Esophagus squamous epithelium (tissue), 5 donors: ENCODE measurements at regions not wholly inside any gene's neighbourhood (a gene's known extent, or its start where the extent isn't known, plus 50 kb on each side); places are given as distances from the start of the nearest gene placed in this dataset.

ENCODE experiments used
- DNase-seq: peaks from one replicate; lab custom pipeline; 2025; lab: John Stamatoyannopoulos, UW
- H3K27ac ChIP-seq, 4 donors: fragments of 200-600 bp; sonication (generic); one replicate each; pipeline ENCODE4 v1.5.1; 2016 to 2019; ENCODE audit warnings: mild to moderate bottlenecking in 1 of 4
- H3K27me3 ChIP-seq, 4 donors: fragments of 200-600 bp; sonication (generic); 1 replicate in 3 of 4; 2 replicates in 1 of 4; pipeline versions ENCODE4 v1.5.1 to v1.6.0; 2017 to 2021; ENCODE audit warnings: antibody characterized with exemption in 1 of 4
- H3K36me3 ChIP-seq, 3 donors: fragments of 200-600 bp; sonication (generic); one replicate each; pipeline ENCODE4 v1.5.1; 2016 to 2019
- H3K4me1 ChIP-seq, 3 donors: fragments of 200-600 bp; sonication (generic); one replicate each; pipeline ENCODE4 v1.5.1; 2017 to 2019
- H3K4me3 ChIP-seq, 4 donors: fragments of 200-600 bp; sonication (generic); 1 replicate in 3 of 4; 2 replicates in 1 of 4; pipeline ENCODE4 v1.5.1; 2016 to 2019; ENCODE audit warnings: mild to moderate bottlenecking in 2 of 4, moderate library complexity in 1 of 4
- H3K9me3 ChIP-seq, 3 donors: fragments of 200-600 bp; sonication (generic); one replicate each; pipeline ENCODE4 v1.5.1; 2016 to 2019
- POLR2A ChIP-seq, 4 donors: fragments of 450-650 bp; IDR thresholded peaks; one replicate each; pipeline ENCODE4 v1.6.1; 2017; ENCODE audit warnings: antibody characterized with exemption in 4 of 4, mild to moderate bottlenecking in 4 of 4, moderate library complexity in 3 of 4
- WGBS, 2 donors: methylation state at CpG; one replicate each; pipeline ENCODE4 v1.1.5; 2018; 5-methylcytosine and 5-hydroxymethylcytosine counted together
- intact Hi-C: fragments of 100-400 bp; cut with DNase I; formaldehyde crosslinking; loops from one replicate; pipeline ENCODE4 v1.15.0; 2022
- TF ChIP-seq, protein P1 (sequence below), 6 experiments: fragments of 450-650 bp in 4 of 6; fragments of 200-600 bp in 2 of 6; sonication (generic) in 2 of 6; IDR thresholded peaks; one replicate each; pipeline ENCODE4 v1.5.1; 2016 to 2019; ENCODE audit warnings: antibody characterized with exemption in 6 of 6, mild to moderate bottlenecking in 4 of 6, moderate library complexity in 4 of 6
- donor health status: DM: yes; HTN: yes; CAD: no.

DNA sequence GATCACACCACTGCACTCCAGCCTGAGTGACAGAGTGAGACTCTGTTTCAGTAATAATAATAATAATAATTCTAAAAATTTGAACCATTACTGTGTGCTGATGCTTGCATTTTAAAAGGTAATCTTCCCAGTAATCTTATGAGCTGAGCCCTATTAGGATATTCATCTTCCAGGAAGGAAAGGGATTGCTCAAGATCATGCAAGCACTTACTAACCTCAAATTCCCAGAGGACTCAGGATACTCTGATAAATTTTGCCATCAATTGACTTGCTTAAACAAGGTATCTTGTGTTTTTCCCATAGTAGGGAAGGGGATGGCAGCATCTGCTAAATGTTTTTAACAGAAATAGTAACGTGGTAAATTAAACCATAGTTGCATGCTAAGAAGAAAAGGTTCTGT is 176.4 kb upstream of the MRPS30 start:
- Histone ChIP-seq H3K36me3 (no peaks in the 10 kb centered on the region), H3K27ac (no peak overlapping the region), H3K27me3 (no peaks in the 10 kb centered on the region), H3K9me3 (no peaks in the 10 kb centered on the region), H3K4me1 (no peaks in the 10 kb centered on the region), H3K4me3 (no peak overlapping the region)
- TF ChIP-seq, protein P1, sequence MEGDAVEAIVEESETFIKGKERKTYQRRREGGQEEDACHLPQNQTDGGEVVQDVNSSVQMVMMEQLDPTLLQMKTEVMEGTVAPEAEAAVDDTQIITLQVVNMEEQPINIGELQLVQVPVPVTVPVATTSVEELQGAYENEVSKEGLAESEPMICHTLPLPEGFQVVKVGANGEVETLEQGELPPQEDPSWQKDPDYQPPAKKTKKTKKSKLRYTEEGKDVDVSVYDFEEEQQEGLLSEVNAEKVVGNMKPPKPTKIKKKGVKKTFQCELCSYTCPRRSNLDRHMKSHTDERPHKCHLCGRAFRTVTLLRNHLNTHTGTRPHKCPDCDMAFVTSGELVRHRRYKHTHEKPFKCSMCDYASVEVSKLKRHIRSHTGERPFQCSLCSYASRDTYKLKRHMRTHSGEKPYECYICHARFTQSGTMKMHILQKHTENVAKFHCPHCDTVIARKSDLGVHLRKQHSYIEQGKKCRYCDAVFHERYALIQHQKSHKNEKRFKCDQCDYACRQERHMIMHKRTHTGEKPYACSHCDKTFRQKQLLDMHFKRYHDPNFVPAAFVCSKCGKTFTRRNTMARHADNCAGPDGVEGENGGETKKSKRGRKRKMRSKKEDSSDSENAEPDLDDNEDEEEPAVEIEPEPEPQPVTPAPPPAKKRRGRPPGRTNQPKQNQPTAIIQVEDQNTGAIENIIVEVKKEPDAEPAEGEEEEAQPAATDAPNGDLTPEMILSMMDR (IDR thresholded peaks at IDR 0.05), result no peak
- no peak for TF ChIP-seq POLR2A (IDR thresholded peaks at IDR 0.05)
- intact Hi-C loops, result no loop called here
- 70 to 75% methylated on average over 1 of the region's 1 CpG for WGBS, 2 donors
- DNase-seq, result no peak

- Histone ChIP-seq H3K27ac (no peak overlapping the region), H3K9me3 (no peaks in the 10 kb centered on the region), H3K36me3 (no peaks in the 10 kb centered on the region), H3K27me3 (no peaks in the 10 kb centered on the region), H3K4me1 (no peaks in the 10 kb centered on the region), H3K4me3 (no peak overlapping the region)
- no peak for DNase-seq
- intact Hi-C loops, result no loop called here
- TF ChIP-seq, protein P1 (IDR thresholded peaks at IDR 0.05), result no peak
- TF ChIP-seq POLR2A (IDR thresholded peaks at IDR 0.05), result no peak
Observed at GRCh38 chr5:44626846-44627245, 181.9 kb upstream of the MRPS30 start.

DNA sequence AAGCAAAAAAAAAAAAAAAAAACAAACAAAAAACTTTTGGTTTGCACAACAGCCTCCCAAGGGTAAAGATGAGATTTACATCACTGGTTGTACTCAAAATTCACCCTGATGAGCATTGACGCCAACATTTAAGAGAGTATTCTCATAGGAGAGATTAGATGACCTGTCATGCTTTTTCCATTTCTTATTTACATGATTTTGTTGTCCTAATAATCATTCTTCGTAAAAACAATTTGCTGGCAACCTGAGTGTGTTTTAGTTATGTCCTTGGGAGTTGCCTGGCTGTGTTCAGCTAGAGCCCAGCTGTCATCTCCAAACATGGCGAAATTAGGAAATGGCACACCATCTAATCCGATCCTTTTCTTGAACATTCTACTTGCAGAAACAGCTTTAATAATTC is 186.4 kb upstream of the MRPS30 start:
- TF ChIP-seq, protein P1 (IDR thresholded peaks at IDR 0.05), result no peak
- TF ChIP-seq POLR2A (IDR thresholded peaks at IDR 0.05), result no peak
- intact Hi-C loops, result no loop called here
- DNase-seq, result no peak
- H3K4me3 ChIP-seq, result no peak overlapping the region
- no peaks in the 10 kb centered on the region for H3K4me1 ChIP-seq
- H3K27me3 ChIP-seq, result no peaks in the 10 kb centered on the region
- WGBS, 2 donors, result 66 to 76% methylated on average over 4 of the region's 4 CpGs
- no peaks in the 10 kb centered on the region for H3K9me3 ChIP-seq
- no peak overlapping the region for H3K27ac ChIP-seq
- H3K36me3 ChIP-seq, result no peaks in the 10 kb centered on the region

- Histone ChIP-seq H3K9me3 (no peaks in the 10 kb centered on the region), H3K27me3 (no peaks in the 10 kb centered on the region), H3K4me1 (no peaks in the 10 kb centered on the region), H3K36me3 (no peaks in the 10 kb centered on the region), H3K27ac (no peak overlapping the region), H3K4me3 (no peak overlapping the region)
- no peak for DNase-seq
- 62 to 74% methylated on average over 3 of the region's 3 CpGs for WGBS, 2 donors
- no peak for TF ChIP-seq POLR2A (IDR thresholded peaks at IDR 0.05)
- TF ChIP-seq, protein P1 (IDR thresholded peaks at IDR 0.05), result no peak
- intact Hi-C loops, result no loop called here
Observed at GRCh38 chr5:44619875-44620610, 188.7 kb upstream of the MRPS30 start.

- intact Hi-C loops, result no loop called here
- Histone ChIP-seq H3K36me3 (no peaks in the 10 kb centered on the region), H3K9me3 (no peaks in the 10 kb centered on the region), H3K27ac (no peak overlapping the region), H3K27me3 (no peaks in the 10 kb centered on the region), H3K4me3 (no peak overlapping the region), H3K4me1 (no peaks in the 10 kb centered on the region)
- TF ChIP-seq POLR2A (IDR thresholded peaks at IDR 0.05), result no peak
- TF ChIP-seq, protein P1 (IDR thresholded peaks at IDR 0.05), result no peak
- DNase-seq, result no peak
- 65 to 83% methylated on average over 2 of the region's 2 CpGs for WGBS, 2 donors
Observed at GRCh38 chr5:44614845-44615244, 193.9 kb upstream of the MRPS30 start.
